ENCODE measurements at regions not wholly inside any gene's neighbourhood (a gene's known extent, or its start where the extent isn't known, plus 50 kb on each side); places are given as distances from the start of the nearest gene placed in this dataset.
"Not testable (repeated sequence)": the region's sequence is repeated elsewhere in the genome, so short reads cannot be mapped to it uniquely, and the experiment has no call there.

DNA sequence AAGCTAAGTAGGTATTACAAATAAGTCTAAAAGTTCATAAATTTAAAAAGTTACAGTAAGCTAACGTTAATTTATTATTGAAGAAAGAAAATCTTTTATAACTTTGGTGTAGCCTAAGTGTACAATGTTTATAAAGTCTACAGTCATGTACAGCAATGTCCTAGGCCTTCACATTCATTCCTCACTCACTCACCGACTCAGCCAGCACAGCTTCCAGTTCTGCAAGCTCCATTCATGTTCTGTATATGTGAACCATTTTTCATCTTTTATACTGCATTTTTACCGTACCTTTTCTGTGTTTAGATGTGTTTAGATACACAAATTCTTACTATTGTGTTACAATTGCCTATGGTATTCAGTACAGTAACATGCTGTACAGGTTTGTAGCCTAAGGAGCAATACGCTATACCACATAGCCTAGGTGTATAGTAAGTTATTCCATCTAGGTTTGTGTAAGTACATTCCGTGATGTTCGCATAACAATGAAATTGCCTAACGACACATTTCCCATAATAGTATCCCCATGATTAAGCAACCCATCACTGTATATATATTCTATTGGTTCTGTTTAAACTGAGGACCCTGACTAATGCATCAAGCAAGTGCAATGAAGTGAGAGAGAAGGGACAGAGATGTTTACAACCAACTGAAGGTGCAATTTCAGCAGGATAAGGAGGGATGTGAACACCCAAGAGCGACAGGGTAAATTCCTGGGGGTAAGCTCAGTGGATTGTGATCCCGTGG, 88.9 kb upstream of the TRIO start:
- DNase-seq = no peak

DNA sequence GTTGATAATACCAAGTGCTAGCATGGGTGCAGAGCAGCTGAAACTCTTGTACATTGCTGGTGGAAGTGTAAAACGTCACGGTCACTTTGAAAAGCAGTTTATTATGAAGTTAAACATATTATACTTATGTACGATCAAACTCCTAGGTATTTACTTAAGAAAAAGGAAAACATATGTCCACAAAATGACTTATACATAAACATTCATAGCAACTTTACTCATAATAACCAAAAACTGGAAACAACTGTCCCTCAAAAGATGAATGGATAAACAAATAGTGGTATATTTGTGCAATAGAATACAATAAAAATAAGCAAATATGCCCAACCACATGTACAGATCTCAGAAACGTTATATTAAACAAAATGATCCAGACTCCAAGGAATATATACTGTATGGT, 92.3 kb upstream of the TRIO start:
- DNase-seq = no peak

DNA sequence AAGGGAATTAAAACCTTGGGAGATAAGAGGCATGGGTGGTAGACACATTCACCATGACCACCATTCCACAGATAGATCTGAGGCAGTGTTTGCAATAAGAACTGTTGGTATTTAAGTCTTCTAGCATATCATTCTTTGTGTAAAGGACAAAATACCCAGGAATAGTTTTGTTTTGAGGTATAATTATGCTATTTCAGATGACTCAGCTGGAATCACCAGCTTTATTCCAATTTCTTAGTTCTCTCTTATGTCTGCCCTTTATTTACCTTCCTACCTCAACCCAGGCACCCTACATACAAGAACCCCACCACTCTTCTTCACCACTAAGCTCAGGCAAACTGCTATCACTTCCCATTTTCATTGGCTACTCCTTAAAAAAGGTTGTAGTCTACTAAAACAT, 94.7 kb upstream of the TRIO start:
- DNase-seq = no peak

DNA sequence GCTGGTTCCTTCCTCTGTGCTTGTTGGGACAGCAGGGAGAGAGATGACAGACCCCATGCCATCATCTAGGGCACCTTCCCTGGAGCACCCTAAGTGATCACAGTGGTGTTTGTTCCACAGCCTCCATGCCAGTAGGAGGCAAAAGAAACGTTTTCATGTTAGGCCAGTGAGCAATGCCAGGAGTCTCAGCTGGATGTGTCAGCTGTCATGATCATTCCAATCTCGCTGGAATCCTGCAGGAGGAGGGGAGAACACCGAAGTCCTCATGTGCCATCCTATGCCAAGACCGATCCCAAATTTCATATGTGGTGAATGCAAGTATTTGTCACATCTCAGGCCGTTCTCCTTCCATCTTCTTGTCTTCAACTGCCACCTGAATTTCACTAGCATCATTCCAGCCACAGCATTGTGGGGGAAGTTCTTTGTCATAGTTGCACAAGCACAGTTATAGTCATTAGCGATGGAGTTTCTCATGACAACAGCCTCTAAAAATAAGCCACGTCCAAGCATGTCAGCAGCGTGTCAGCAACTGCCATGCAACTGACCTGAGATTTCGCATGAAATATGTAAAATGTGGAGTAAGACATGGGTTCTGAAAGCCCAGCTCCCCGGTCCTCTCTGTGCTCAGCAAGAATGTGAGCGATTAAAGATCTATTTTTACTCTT, 97.2 kb upstream of the DNAH5 start:
- DNase-seq = no peak

DNA sequence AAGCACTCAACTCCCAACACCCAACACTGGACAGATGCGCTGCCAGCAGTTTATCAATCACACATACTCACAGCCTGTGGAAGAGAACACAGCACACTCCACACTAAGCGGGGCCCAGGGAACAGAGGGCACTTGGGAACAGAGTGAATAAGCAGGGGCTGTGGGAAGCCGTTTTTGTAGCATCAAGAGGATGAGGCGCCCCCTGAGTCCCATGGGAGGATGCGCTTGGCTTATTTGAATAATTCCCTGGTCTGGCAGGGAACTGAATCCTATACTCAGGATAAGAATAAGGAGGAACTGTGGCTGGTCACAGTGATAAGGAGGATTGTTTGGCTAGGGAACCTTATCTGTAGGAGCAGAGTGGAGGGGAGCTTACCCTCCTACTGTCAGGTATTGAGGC, 96.1 kb upstream of the DNAH5 start:
- no peak for DNase-seq

DNA sequence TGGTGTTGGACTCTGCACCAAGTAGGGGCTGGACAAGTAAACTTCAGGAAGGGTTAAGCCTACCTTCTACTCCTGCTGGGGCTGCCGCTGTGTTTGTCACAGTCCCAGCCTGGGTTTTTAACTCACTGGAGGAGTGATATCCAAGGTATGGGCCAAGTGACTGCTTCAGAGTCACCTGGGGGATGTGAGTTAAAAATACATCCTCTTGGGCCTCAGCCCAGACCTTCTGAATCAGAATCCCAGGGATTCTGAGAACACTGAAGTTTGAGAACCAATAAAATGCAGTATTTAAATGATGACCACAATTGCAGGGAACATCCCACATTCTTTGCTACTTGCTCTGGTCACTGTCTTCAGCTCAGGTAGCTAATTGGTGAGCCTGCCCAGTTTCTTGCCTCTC, 95.1 kb upstream of the DNAH5 start:
- DNase-seq = no peak

DNA sequence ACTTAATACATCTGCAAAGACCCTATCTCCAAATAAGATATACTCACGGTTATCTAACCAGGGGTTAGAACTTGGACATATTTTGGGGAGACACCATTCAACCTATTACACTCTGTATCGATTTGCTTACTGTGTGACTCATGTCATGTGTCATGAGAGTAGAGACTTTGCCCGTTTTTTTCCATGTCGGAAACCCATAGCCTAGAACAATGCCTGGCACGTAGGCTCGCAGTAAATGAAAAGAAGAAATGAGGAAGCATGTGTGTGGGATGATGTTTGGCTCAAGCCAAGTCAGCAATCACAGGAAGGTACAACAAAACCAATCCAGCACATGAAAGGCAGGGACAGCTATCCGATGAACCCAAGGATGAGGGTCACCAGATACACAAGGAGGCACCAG, 94.6 kb upstream of the DNAH5 start:
- DNase-seq = no peak

DNA sequence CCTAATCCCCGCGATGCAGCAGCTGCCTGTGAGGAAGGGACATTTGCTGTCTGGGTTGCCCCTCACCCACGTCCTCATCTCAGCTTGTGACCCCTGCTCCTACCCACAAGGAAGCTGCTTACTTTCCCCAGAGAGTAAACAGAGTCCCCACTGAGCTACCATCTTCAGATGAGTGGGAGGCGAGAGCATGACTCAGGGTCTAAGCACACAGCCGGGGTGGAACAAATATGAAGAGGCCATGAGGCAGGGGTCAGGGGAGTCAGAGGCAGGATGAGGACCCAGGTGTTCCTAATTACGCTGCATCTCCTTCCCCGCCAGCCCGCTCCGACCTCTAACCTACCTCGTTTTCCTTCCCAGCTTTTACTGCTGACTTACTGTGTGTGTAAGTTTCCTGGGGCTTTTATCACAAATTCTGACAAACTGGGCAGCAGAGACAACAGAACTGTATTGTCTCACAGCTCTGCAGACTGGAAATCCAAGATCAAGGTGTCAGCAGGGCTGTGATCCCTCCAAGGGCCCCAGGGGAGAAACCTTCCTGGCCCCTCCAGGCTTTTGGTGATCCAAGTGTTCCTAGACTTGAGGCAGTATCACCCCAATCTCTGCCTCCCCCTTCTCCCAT, 94.0 kb upstream of the DNAH5 start:
- no peak for DNase-seq

DNA sequence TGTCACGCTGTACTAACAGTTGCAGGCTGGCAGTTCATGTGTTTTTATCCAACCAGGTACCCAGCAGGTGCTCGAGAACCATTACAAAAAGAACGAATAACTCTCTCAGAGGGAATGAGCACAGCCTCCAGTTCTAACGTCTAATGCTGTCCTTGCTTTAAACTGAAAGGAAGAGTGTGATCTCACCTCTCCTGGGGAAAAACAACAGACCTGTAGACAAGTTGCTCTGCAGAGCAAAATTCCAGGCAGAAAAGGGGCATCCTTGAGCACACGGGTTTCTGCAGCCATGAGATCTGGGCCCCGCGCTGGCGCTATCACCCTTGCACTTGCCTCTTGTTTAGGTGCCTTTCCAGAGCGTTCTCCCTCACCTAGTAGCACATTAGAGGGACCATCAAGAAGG, 92.5 kb upstream of the DNAH5 start:
- DNase-seq = no peak

DNA sequence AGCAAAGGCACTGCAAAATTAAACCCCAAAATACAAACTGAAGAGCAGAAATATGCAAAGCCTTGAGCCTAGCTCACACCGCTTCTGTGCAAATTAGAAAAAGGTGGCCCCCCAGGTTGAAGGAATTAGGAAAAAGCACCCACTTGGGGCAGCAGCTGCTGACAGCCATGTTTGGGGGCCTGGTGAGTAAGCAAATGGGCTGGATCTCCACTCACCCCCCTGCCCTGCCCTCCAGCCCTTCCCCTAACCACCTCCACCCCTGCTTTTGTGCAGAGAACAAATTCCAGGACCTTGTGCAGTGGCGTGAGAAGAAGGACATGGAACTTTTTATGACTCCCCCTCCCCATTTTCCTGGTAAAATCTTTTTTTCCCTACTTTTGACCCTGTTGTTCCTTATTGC, 92.0 kb upstream of the DNAH5 start:
- no peak for DNase-seq

DNA sequence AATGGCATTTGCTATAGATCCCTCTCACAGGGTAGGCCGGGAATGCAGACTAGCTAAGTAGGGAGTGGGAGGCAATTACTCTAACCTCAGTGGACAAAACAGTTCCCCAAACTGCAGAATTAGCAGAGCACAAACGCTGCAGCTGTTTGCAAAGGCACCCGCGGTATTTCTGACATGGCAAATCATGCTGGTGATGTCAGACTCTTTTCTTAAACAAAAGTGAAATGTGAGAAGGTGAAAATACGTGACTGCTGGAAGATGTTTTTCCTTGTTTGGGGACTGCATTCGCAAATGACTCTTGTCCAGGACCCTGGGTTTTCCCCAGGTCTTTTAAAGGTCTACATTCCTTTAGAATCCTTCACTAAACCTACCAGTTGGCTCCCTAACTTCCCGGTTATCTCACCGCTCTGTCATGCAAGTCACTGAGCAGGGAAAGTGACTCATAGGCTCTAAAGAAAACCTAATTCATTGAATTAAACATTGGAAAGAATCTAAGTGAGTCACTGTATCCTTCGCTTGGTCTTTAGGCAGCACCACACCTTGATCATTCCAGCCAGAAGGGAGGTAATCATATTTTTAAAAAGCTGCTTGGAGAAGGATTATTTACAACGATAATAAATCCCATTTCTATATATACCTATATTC, 91.5 kb upstream of the DNAH5 start:
- no peak for DNase-seq

DNA sequence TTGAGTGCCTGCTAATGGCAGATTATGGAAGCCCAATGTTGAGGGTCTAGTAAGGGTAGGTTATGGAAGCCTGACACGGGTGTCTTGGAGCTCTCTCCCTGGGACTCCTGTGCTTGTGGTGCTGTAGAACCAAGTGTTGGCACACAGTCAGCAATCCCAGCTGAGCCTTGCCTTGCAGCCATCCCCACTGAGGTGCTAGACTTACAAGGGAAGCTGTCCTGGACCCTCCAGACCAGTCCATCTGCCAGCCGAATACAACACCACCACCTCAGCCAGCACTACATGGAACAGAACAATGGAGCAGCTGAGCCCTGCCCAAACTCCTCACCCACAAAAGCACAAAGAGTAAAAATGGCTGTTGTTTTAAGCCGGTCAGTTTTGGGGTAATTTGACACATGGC, 90.5 kb upstream of the DNAH5 start:
- DNase-seq = no peak

DNA sequence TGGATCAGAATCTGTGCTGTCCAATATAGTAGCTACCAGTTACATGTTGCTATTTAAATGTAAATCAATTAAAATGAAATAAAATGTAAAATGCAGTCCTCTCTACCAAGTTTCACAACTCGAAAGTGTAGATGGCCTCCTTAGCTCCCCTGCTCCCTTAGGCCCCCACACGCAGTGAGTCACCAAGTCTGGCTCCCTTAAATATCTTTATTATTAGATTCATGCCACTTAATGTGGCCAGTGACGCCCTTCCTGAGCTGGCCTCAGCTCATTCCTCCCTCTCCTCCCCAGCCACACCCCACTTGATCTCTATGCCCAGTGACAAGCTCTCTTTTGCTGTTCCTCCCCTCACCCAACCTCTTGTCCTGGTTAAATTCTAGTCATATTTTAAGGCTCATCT, 88.4 kb upstream of the DNAH5 start:
- DNase-seq = no peak

DNA sequence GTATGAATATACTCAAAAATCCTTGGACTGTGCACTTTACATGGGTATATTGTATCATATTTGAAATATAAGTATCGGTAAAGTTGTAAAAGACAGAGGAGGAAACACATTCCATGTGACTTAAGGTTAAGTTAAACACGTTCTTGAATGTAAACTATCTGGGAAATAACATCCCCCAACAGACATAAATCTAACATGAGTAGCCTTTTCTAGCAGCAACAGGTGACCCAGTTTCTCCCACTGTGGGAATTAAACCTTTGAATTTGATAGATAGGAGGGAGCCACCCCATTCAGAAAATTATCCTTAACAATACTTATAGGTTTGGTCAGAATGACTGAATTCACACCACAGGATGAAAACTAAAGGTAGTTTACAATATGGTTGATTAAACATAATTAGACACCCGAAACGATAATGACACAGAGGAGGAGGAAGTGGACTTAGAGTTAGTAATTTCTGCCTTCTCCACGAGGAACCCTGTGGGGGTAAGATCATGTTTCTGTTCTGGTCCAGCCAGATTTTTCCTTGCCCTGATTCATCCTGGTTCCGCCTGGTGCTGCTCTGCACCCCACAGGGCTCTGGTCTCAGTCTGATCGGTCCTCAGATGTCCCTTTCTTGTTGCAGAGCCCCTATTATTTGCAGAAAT, 84.6 kb upstream of the DNAH5 start:
- no peak for DNase-seq

DNA sequence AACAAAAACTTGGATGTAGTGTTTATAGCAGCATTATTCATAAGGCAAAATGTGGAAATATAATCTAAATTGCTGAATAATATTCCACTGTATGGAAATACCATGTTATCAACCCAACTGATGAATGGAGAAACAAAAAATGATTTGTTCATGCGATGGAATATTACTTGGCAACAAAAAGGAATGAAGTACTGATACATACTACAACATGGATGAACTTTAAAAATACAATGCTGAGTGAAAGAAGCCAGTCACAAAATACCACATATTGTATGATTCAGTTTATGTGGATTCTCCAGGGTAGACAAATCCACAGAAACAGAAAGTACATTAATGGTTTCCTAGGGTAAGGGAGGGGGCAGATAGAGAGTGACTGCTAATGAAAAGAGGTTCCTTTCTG, 83.7 kb upstream of the DNAH5 start:
- no peak for DNase-seq

DNA sequence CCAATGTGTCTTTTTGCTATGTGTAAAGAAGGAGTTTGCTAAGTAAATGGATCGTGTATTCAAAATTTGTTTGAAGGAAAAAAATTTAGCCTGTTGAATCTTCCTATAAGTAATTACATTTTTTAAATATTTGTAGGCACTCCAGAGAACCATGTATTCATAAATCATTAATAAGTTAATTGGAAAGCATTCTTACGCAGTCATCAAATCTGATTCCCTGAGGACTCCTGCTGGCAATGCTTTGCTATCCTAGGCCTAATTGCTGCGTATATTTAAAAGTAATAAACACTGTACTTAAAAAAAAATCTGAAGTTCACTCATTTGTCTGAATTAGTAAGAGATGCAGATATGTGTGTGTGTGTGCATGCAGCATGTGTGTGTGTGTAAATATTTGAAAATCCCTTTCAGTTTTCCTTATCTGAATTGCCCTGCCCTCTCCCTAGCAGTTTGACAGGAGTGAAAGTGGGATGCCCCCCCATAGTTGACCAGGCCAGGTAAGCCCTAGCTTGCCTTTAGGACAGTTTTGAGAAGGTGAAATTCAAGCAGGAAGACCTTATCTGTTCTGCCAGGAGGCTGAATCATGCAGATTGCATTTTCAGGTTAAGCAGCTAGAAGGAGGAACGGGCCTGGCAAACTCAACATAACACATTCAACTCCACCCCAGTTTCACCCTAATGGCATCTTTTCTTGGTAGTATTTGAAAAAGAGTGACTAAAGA, 81.2 kb upstream of the DNAH5 start:
- DNase-seq = no peak

DNA sequence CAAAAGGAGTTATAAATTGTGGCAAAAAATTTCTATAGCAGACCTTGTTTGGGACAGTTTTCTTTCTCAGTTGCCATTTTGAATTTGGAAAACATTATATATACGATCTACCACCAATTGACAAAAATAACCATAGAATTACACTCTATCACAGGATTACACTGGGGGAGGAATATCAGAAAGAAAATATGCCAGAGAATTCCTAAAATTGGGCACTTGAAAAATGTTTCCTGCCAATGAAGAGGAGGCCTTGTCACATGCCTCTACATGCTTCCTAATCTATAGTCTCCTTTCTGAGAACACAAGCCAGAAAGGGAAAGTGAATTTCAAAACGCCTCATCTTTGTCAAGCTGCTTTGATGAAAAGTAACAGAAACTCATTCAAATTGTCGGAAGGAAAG, 78.5 kb upstream of the DNAH5 start:
- DNase-seq = no peak

DNA sequence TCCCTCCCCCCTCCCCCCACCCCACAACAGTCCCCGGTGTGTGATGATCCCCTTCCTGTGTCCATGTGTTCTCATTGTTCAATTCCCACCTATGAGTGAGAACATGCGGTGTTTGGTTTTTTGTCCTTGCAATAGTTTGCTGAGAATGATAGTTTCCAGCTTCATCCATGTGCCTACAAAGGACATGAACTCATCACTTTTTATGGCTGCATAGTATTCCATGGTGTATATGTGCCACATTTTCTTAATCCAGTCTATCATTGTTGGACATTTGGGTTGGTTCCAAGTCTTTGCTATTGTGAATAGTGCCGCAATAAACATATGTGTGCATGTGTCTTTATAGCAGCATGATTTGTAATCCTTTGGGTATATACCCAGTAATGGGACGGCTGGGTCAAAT, 76.5 kb upstream of the DNAH5 start:
- not testable (repeated sequence) for DNase-seq

DNA sequence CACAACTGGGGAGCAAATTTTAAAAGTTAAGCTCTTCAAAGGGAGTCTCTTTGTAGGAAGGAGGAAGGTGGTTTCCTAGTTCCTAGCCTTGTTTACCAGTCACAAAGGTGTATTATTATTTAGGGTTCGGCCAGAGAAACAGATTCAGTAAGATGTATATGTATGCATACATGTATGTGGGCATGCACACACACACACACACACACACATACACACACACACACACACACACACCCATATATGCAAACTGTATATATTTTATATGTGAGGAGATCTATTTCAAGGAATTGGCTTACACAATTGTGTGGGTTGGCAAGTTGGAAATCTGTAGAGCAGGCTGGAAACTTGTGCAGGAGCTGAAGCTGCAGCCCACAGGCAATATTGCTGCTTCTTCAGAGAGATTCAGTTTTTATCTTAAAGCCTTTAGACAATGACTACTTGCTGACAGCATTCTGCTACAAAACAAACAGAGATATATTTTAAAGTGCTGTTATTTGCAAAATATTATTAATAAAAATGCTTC, 75.3 kb upstream of the DNAH5 start:
- no peak for DNase-seq

DNA sequence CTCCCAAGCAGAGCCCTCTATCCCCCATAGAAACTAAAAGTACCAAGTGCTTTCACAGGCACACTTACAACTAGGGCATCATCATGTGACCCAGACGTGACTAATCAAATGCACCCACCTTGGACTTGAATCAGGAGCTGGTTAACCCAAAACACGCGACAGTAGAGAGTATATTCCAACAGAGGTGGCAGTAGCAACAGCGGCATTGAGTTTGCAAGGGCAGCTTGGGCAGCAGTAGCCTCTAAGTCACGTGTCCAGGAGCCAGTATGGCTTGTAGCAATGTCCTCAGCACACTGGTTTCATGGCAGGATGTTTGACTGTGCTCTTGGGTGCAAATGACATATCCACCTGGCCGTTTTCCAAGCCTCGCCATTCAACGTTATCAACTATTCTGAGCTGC, 73.4 kb upstream of the DNAH5 start:
- DNase-seq = no peak

DNA sequence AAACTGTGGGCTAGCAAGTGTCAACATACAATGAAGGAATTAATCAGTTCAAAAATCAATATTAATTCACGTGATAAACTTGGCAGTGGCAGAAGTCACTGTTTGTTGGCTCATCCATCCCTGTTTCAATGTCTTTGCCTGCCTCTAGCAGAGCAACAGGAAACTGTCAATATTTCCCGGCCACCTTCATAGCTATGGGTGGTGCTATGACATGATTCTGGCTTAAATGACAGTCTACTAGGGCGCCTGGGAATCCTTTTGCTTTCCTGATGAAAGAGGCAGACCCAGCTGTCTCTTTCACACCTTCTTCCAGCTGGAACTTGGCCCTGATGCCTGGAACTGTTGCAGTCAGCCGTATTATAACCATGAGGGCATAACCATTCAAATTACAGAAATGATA, 72.1 kb upstream of the DNAH5 start:
- DNase-seq = no peak

Measured in activated CD4-positive, CD25-positive, alpha-beta regulatory T cell treated with anti-CD3 and anti-CD28 coated beads, Interleukin-2, amount 50 U/mL, for 72 hours (primary cell).